ENCODE measurements at regions not wholly inside any gene's neighbourhood (a gene's known extent, or its start where the extent isn't known, plus 50 kb on each side); places are given as distances from the start of the nearest gene placed in this dataset.
"Not testable (repeated sequence)": the region's sequence is repeated elsewhere in the genome, so short reads cannot be mapped to it uniquely, and the experiment has no call there.

DNA sequence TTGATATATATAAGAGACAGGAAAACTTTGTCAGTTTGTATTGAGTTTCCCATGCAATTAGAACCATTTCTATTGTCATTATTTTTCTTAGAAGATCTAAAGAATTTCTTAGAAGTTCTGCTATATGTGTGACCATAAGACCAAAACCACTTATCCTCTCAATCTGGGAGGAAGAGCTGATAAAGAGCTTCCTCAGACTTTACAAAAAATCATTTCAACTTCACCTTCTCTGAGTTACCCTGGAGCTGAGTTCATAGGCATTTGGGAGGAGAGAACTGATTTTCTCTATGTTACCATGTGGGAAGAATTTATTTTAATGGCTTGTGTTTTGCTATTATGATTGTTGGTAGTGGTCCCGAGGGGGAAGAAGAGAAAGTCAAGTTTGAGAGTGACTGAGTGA, 329.3 kb downstream of the GPD2 start:
- intact Hi-C loops (cut with DNase I), result no loop called here
- DNase-seq, result no peak

DNA sequence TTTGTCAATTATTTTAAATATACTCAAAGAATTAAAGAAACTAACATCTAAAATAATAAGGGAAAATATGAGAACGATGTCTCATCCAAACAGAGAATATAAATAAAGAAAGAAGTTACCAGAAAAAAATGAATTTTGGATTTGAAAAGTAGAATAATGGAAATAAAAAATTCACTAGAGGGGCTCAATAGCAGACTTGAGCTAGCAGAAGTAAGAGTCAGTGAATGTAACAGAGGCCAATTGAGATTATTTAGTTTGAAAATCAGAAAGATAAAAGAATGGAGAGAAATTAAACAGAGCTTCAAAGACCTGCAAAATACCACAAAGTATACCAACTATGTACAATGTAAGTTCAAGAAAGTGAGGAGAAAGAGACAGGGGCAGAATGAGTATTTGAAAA, 333.6 kb downstream of the GPD2 start:
- no peak for DNase-seq

DNA sequence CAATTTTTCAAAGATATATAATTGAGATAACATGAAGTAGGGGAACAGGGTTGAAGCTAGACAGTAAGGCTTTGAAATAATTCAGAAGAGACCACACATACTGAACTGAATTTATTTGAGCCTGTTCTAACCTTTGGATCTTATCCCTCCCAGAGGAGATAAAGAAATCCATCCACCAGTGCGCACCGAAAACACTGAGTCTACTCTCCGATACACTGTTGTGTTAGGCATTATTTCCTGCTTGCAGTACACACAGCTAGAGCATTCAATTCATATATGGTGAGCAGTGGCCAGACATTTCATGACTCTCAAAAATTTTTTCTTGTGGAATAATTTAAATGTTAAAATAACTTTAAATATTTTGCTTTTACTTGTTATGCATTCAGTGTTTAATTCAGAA, 342.7 kb downstream of the GPD2 start:
- DNase-seq, result no peak
- intact Hi-C loops (cut with DNase I), result no loop called here

More for the DNA sequence above, 333.6 kb downstream of the GPD2 start:
- intact Hi-C loops (cut with DNase I), result no loop called here

DNA sequence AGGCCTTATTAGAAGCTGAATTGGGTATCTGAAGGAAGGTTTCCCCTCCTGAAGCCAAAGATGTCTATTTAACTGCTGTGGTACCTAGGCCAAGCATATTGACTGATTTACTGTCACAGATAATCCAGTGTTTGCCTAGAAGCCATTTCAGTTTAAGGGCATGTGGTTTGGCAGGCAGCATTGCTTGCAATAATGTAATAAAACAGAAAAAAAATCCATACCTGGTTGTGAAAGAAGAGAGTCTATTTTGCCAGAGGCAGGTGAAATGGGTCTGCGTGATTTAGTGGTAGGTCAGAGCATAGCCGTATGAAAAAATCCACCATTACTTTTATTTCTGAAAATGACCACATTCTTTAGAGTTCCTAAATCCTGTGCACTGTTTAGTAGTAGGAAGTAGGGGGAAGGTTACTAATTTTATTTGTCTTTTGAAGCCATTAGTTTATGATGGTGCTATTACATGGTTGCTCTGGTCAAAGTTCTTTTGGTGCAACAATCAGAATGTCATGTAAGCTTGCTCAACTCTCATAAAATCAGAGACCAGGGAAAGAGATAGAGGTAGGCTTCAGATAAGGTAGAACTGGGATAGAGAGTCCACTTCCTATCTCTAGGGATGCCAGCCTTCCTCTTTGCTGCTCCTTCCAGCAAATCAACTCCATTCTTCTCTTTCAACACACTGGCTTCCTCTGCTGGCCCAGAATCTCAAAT, 343.4 kb downstream of the GPD2 start:
- intact Hi-C loops (cut with DNase I), result no loop called here
- no peak for DNase-seq

DNA sequence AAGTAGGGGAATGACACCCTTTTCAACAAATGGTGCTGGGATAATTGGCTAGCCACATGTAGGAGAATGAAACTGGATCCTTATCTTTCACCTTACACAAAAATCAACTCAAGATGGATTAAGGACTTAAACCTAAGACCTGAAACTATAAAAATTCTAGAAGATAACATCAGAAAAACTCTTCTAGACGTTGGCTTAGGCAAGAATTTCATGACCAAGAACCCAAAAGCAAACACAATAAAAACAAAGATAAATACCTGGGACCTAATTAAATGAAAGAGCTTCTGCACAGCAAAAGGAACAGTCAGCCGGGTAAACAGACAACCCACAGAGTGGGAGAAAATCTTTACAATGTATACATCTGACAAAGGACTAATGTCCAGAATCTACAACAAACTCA, 345.5 kb downstream of the GPD2 start:
- DNase-seq; intact Hi-C loops (cut with DNase I): not testable (repeated sequence)

DNA sequence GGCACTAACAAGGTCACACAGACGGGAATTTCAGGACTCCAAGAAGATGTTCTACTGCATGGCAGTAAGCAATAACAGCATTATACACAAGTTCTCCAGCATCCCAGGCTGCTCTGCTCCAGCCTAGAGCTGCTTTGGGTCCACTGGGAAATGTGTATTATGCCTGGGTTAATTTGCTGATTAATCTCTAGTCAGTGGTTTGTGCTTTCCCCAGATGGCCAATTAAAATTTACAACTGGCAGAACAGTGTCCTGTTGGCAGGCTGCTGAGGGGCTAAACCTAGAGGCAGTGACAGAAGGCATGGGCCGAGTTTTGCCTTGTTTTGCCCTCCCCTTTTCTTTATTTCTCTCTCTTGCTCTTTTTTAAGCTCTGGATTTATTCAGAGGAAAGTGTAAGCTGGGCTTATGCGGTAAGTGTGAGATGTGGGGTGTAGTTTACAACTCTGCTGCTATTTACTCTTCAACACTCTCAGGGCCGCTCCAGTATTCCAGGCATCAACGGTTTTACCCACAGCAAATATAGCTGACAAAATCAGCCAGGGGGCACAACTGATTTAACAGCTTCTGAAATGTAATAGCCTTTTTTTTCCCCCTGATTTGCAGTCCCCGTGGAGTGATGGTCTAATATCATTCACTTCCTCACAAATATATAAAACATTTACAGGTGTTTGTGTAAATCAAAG, 348.0 kb downstream of the GPD2 start:
- no peak for DNase-seq
- intact Hi-C loops (cut with DNase I), result no loop called here

DNA sequence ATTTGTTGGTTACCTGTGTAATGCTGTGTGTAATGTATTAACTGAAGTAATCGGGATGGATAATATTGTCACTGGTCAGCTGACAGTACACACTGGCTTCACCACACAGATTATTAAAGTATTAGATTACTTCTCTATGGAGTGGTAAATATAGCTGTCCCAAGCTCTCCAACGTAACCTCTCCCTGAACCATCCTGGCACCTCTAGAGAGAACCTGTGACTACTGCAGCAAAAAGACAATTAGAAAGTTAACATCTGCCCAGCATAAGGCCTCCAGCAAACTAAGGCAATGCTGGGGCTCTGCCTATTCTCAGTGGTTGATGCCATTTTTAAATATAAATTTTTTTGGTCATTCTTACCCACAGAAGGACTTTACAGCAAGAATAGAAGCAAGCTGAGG, 351.3 kb downstream of the GPD2 start:
- no peak for DNase-seq
- intact Hi-C loops (cut with DNase I), result no loop called here

DNA sequence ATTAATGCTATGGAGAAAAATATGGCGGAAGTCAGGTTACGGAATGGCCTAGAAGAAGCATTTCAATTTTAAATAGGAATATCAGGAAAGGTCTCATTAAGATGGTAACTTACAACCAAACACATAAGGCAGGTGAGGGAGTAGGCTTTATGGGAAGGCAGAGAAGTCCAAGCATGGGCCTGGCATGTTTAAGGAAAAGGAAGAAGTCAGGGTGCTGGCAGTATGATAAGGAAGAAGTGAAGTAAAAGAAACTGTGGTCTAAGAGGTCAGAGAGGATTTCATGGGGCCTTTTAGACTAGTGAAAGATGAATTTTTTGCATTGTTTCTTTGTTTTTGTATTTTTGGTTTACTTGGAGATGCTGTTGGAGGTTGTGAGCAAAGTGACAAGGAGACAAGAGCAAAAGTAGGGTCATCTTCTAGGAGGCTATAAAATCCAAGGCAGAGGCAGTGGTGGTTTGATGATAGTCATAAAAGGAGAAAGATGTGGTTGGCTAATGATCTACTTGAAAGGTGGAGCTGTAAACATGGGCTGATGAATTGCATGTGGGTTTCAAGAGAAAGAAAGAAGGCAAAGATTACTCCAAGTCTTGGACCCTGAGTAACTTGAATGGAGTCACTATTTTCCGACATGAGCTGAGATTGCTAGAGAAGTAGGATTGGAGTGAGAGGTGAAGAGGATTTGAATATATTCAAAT, 354.3 kb downstream of the GPD2 start:
- intact Hi-C loops (cut with DNase I), result no loop called here
- DNase-seq, result no peak

DNA sequence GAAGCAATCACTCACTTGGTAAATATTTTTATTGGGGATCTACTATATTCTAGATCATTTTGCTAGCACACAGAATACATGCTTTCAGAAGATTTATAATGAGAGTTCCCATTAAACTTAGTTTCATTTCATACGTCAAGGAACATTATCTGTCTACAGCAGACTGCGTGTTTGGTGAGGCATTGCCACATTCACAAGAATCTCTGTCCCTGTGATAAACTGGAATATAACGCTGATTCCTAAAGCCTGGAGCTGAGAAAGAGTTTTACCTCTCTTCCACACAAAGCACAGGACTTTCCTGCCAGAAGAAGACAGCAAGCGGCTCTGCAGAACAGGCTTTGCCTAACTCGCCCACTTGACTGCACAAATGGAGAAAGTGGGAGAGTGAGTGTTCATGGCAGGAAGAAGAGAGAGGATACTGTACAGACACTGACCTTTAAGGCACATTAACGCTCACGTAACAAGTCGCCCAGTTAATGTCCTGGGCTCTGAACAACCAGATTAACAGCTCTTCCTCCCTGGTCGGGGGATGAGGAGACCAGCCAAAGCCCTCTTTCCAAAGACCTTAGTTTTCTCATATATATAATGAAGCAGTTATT, 356.2 kb downstream of the GPD2 start:
- intact Hi-C loops (cut with DNase I), result no loop called here

DNA sequence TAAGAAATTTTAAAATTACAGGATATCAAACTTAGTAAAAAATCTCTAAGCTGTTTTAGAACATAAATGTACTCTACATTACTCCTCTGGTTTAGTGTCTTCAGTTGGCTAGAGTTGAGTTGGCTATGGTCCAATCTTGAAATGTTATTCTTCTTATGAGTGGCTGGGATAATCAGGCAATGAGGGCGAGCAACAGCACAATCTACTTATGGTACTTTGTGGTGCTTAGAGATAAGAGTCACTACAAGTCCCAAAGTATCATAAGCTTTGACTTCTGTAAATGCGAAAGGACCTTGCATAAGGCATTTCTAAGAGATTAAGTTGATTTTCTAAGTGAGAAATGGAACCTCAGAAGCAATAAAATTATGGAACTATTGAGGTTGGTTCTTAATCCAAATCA, 361.7 kb downstream of the GPD2 start:
- no peak for DNase-seq
- intact Hi-C loops (cut with DNase I), result no loop called here

More for the DNA sequence above, 356.2 kb downstream of the GPD2 start:
- peak in 2 of 10 donors; percentile 22 to 80 for DNase-seq

DNA sequence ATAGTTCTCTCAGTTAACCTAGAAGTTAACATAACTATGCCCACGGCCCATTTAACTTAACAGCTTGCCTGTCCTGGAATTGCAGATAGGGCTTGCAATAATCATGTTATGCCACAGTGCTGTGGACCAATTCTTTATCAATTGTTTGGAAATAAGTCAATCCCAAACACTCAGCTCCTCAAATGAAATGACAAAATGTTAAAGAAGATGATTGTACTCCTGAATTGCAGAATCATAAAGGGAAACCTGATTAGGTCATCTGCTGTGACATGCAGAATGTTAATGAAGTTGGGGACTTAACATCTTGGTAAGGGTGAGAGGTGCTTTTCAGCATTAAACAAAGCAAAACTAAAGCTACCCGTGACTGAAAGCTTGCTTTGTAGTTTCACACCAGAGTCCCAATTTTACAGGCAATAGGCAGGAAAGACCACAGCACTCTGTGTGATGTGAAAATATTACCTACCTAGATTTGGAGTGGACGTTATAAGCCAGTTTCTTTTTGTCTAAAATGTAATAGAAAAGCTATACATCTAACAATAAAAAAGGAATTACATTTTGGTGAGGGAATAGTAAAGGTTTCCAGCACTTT, 364.0 kb downstream of the GPD2 start:
- intact Hi-C loops (cut with DNase I), result no loop called here
- no peak for DNase-seq

DNA sequence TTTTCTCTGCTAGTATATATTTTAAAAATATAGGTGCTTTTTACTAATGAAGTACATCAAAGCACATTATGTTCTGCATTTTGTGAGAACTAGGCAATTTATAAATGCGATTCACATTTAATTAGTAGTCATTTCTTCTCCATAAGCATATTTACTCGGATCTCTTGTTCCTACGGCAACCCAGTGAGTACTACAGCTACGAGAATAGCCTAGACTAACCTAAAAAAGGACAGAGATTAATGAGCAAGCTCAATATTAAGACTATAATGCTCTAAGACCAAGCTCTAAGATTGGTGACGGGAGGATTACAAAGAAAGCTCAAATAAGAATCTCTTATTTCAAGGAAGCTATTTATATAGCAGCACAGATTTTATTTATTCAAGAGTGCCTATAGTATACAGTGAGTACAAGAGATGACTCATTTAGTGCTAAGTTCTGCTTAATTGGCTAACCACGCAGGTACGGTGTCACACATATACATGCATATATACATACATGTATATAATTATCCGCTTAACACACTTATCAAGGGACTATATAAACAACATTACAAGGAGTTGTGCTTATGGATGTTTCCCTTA, 364.7 kb downstream of the GPD2 start:
- DNase-seq, result no peak
- intact Hi-C loops (cut with DNase I), result no loop called here

DNA sequence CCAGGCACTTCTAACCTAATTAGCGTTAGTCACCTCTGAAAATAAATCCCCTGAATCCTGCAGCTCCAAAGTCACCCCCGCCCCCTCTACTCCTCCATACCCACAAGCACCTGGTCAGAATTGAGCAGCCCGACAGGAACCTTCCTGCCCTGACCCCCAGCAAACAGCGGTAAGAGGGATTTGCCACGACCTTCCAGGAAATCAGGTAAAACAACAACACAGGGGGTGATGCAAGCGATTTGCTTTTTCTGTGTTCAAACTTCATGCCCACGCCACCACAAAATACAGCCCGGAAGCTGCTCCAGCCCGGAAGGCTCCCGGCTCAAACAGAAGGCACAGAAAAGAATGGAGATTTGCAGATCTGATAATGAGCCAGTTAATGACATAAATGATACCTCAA, 367.1 kb downstream of the GPD2 start:
- intact Hi-C loops (cut with DNase I), result no loop called here

DNA sequence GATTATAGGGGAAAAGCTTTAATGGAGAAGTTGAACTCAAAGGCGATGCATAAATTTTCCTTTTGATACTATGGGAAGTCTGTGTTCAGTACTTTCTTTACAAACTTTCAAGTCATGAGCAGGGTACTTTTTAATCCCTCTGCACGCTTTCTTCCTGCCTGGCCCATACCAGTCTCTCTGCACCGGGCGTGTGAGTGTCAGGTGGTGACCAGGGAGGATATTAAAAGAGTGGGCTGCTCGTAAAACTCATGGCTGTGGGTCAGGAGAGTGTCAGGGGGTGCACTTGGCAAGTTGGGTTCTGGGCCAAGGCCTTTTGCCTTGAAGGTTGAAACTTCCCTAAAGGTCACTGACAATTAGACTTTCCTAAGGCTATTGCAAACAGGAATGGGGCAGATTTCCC, 367.8 kb downstream of the GPD2 start:
- intact Hi-C loops (cut with DNase I), result no loop called here
- no peak for DNase-seq

More for the DNA sequence above, 367.1 kb downstream of the GPD2 start:
- no peak for DNase-seq

DNA sequence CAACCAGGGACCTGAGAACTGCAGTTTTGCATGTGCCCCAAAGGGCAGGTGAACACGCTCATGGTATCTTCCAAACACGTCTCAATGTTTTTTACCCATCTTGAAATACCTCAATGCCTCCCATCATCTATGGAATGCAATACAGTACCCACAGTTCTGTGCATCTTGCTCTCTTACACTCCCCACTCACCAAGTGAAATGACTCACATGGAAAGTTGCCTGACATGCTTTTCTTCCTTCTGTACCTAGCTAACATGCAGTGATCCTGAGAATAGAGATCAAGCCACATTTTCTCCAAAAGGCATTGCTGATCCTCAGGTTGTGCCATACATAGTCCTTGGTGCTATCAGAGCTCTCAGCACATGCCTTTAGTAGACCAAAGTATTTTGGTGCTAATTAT, 373.9 kb downstream of the GPD2 start:
- intact Hi-C loops (cut with DNase I), result no loop called here
- no peak for DNase-seq

DNA sequence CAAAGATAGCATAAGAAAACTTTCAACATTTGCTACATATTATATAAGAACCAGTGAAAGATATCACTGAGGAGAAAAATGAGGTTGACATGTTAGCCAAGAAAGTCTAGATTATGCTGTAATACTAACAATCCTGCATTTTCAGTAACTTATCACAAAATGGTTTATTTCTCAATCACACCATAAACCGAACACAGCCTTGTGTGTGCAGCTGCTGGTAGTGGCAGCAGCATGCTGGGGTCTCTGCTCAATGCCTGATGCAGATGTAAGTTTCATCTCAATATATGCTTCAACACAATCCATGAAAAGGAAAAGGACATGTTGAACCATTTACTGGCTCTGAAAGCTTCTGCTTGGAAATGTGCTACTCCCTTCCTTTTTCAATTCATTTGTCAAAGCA, 376.3 kb downstream of the GPD2 start:
- DNase-seq, result no peak

DNA sequence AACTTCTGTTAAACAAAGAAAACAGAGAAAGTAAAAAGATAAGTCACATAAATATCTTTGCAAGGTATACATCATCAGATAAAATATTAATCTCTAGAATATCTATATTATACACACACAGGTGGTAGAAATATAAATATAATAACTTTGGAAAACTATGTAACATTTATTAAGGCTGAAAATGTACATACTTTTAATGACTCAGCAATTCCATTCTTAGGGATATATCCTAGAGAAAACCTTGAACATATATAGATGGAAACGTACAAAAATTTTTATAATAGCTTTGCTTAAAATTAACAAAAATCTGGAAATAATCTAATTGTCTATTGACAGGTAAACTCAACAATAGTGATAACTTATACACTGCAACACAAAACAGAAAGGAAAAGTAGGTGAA, 381.3 kb downstream of the GPD2 start:
- DNase-seq, result no peak
- intact Hi-C loops (cut with DNase I), result no loop called here

More for the DNA sequence above, 376.3 kb downstream of the GPD2 start:
- intact Hi-C loops (cut with DNase I), result no loop called here

DNA sequence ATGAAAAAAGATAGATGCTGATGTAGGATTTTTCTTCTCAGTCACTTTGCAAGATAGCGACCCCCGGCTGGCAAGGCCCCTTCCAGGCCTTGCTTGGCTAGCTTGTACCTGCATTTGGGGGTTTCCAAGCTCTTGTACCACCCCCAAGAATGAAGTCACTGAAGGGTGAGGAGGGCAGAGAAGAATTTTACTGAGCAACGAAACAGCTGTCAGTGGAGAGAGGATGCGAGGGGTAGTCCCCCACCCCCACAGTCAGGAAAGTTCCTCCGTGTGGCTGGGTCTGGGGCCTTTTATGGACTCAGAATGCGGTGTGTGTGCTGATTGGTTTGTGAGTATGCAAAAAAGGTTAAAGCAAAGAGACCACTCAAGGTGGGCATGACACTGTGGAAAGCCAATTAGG, 382.0 kb downstream of the GPD2 start:
- DNase-seq, result no peak
- intact Hi-C loops (cut with DNase I), result no loop called here

DNA sequence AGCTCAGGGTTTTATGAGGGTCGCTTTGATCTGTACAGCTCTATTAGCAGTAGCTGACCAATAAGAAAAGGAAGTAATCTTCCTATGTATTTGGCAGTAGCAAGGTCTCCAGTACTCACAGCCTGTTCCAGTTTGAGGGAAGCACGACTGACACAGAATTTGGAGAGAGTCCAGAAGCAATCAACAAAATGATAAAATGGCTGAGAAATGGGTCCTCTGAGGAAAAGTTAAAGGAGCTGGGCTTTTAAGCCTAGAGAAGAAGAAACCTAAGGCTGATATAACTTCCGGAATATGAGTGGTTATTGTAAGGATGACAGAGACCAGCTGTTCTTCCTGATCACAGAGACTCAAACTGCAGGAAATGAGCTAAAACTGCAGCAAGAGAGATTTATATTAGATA, 382.8 kb downstream of the GPD2 start:
- DNase-seq, result no peak
- intact Hi-C loops (cut with DNase I), result no loop called here

DNA sequence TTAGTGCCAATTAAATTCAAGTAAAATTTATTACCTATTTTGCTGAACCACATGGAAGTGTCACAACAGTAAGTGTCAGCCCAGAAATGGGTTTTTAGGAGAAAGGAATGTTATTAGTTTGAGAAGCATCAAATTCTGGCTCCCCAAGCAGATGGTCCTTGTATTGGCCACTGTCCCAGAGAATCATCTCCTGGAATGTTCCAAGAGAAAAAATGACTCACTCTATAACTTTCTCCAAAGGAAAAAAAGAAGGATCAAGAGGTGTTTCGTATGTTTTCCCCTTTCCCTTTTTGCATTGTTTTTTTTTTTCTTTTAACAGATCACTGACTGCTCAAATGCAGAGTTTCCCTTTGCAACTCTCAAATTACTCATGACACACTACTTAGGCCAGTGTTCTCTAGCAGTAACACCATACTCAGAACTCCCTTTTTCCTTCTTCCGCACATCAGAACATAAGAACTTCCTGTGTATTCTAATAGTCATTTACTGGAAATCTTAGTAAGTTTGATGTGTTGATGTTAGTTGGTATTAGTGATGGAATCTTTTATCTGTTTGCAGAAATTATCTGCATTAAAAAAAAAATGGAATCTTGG, 390.3 kb downstream of the GPD2 start:
- intact Hi-C loops (cut with DNase I), result no loop called here
- no peak for DNase-seq

All from posterior cingulate gyrus (tissue), 11 donors.